CD4-positive, alpha-beta T cell treated with Interleukin-4 for 1 hour (primary cell): ENCODE measurements at regions not wholly inside any gene's neighbourhood (a gene's known extent, or its start where the extent isn't known, plus 50 kb on each side); places are given as distances from the start of the nearest gene placed in this dataset.

Source experiments
- DNase-seq, 2 donors: peaks; one replicate each; pipeline ENCODE4 v3.0.0-alpha.2; 2020 to 2022

DNA sequence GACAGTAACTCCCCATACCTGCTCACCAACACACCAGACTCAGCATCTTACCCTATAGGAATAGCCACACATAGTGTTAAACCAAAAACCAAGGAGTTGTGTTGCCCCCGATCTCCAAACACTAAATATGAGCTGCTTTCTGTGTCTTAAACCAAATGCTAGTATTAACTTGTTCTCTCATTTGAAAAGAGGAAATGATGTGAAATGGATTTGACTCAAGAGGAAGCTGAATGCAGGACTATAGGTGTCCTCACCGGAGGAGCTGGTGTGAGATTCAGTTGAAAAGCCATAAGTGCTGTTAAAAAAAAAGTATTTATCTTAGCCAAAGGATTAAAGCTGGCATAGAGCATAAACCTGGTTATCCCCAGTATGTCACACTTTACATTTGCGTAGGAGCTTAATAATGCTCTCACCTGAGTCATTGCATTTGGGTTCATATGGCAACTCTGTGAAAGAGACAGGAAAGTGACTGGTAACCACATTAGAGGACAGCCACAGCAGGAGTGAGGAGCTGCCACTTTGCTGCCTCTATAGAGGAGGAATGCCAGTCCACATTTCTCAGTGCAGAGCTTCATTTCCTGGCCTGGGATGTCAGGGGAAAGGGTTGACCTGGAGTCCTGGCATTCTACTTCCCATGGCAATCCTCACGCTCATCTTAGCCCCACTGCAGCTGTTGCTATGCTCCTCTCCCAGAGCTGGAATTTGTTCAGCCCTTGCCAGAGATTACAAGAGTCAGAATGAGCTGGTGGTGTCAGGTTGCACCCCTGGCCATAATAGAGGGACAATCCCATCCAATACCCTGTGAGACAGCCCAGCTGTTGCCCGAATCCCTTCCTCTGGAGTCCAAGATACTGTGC is 143.3 kb upstream of the ANKFN1 start:
- DNase-seq = no peak

DNA sequence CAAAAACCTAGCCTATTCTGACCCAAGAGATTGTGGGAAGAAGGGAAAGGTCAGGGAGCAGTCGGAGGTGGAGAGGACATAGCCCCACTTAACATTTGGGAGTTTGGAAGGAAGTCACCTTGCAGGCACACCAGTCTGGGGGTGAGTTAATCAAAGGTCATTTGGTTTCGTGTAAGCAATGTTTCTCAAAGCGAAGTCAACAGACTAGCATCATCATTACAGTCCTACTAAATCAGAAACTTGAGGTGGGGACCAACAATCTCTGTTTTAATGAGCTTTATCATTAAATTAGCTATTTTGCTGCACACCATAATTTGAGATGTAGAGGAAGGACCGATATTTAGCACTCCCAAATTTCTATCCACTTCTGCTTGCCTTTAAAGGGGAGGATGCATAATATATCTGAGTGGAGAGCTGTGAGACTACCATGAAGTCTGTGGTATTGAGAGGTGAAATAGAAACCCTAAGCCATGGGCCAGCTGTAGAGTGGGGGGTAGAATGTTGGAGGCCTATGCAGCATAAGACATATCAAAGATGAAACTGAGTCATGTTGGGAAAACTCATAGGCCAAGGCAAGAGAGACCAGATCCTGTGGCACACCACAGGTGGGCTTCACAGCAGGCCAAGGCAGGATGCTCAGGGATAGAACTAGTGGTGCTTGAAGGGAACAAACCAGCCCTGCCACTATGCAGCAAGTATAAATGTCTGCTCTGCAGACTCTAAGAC is 141.7 kb upstream of the ANKFN1 start:
- no peak for DNase-seq

GRCh38 chr17:56018211-56018610 is 135.1 kb upstream of the ANKFN1 start:
- DNase-seq = no peak

DNA sequence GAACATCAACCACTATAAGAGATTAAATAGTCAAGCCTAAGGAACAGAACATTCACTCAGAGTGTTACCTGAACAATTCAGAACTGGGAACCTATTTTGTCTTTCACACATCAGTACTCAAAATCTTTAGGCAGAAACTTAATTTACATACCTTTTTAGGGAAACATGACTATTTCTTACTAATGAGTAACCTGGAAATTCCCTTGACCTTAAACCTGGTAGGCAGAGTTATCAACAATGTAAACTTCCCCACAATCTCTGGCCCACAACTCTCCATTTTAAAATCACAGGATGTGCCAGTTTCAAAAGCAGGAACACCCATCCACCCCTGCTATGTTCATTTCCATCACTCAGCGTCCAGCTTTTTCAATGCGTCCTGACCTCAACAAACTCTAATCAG is 132.9 kb upstream of the ANKFN1 start:
- no peak for DNase-seq

GRCh38 chr17:56021681-56022190 is 131.5 kb upstream of the ANKFN1 start:
- no peak for DNase-seq

GRCh38 chr17:56023851-56024250 is 129.4 kb upstream of the ANKFN1 start:
- DNase-seq = no peak

DNA sequence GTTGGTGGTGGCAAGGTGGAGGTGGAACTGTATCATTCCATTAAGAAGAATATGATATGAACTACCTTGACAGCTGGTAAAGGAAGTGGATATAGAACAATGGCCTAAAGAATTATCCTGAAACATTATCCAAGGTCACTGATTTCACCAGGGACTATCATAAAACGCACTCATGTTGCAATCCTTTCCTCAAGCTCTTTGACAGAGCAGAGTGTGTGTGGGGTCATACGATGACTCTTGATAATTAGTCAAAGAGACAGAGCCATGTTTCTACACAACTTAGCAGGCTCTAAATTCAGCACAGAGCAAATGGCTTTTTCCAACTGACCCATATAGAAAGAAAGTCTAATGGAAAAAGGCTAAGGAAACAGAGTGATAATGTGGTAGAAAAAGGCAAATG is 126.4 kb upstream of the ANKFN1 start:
- DNase-seq = no peak

DNA sequence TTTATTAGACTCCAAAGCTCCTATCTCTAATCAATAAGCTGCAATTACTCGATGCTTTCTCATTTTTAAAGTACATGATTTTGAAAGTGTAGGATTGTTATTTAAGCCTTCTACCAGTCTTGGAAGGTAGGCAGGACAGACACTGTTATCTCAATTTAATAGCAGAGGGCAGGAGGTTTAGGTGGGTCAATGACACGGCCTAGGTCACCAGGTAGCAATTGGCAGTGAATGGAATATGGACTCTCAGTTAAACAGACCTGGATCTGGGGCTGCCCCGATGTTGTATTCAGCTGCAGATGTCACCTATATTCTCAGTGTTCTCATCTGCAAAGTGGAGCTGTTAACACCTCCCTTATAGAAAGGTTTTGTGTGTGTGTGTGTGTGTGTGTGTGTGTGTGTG is 124.4 kb upstream of the ANKFN1 start:
- no peak for DNase-seq

DNA sequence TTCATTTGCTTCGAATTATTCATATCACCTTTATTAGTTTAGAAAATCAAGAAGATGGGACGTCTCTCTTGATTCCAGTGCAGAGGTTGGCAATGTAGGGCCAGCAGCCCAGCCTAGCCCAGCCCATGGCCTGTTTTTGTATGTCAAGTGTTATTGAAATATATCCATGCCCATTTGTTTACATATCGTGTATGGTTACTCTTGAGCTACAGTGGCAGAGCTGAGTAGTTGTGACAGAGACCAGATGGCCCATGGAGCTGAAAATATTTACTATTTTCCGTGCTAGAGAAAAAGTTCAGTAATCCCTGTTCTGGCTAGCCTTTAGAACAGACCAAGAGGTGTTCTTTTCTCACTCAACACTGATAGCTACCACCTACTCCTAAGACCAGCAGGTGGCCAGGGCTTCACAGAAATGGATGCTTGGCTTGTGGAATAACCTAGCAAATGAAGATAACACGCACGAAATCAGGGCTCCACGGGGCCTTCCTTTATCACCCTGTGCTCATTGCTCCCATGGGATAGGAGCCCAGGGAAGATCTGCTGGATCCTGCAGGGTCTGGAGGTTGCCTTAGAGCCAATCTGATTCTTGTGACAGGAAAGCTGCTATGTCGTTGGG is 123.2 kb upstream of the ANKFN1 start:
- no peak for DNase-seq

DNA sequence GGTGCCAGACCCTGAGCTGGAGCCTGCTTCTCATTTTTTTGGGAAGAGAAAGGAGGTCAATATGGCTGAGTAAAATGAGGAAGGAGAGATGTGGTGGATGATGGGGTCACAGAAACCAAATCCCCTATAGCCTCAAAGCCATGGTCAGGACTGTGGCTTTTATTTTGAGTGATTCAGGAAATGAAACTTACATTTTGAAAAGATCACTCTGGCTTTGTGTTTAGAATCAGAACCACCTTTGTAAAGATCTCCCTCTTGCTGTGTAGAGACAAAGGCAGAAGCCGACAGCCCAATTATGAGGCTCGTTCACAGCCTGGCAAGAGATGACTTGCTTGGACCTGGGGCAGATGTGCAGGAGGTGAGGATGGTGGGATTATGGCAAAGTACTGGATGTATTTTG is 121.6 kb upstream of the ANKFN1 start:
- DNase-seq = no peak

DNA sequence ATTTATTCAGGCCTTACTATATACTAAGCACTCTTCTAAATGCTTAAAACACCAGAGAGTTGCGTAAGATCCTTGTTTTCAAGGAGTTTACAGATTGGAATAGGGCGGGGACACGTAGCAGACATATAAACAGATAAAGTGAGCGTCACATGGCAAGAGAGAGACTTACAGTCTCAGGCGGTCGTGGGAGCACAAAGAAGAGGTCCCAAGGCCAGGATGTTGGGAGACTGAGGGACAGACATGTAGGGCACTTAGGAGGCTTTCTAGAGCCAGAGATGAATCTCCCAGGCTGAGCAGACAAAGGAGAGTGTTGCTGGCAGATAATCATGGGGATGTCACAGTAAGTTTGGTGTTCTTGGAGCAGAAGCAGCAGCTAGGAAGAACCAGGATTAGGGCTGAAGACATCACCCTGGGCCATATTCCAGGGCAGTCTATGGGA is 119.1 kb upstream of the ANKFN1 start:
- no peak for DNase-seq

- no peak for DNase-seq
These were observed 115.1 kb upstream of the ANKFN1 start for GRCh38 chr17:56038131-56038530.

GRCh38 chr17:56045872-56046271 is 107.4 kb upstream of the ANKFN1 start:
- no peak for DNase-seq

- DNase-seq = no peak
These were observed 105.9 kb upstream of the ANKFN1 start for GRCh38 chr17:56047331-56047730.

DNA sequence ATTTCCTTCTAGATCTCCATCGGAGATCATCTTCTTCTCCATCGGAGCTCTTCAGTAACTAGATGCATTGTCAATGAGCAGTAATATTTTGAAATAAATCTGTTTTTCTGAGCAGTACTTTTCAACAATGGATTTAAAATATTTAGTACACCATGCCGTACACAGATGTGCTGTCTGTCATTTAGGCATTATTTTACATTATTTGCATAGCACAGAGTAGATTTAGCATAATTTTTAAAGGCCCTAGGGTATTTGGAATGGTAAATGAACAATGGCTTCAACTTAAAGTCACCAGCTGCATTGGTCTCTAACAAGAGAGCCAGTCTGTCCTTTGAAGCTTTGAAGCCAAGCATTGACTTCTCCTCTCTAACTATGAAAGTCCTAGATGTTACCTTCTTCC is 95.4 kb upstream of the ANKFN1 start:
- DNase-seq = no peak

GRCh38 chr17:56064506-56064905 is 88.8 kb upstream of the ANKFN1 start:
- no peak for DNase-seq

DNA sequence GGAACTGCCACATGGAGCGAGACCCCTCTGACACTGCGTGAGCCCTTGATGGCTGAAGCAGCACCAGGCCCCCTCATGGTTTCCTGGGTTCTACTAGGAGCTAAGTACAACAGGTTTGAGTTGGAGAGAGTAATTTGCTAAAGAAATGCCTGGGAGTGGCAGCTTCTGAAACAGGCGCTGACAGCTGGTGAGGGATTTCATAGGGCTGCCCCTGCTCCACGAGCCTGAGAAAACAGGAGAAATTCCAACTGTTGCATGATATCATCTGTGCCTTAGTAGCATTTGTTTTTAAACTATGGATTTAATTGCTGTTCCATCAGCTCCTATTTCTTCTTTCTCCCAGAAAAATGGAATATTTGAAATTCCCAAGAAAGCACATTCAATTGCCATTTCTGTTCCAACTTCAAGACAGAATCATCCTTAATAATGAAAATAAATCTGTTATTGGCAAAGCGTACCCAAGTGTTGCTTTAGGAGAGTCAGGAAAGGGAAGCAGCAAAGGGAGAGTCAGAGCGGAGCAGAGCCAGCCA is 78.8 kb upstream of the ANKFN1 start:
- DNase-seq = no peak

GRCh38 chr17:56076980-56077379 is 76.3 kb upstream of the ANKFN1 start:
- no peak for DNase-seq

GRCh38 chr17:56083475-56083874 is 69.8 kb upstream of the ANKFN1 start:
- no peak for DNase-seq

DNA sequence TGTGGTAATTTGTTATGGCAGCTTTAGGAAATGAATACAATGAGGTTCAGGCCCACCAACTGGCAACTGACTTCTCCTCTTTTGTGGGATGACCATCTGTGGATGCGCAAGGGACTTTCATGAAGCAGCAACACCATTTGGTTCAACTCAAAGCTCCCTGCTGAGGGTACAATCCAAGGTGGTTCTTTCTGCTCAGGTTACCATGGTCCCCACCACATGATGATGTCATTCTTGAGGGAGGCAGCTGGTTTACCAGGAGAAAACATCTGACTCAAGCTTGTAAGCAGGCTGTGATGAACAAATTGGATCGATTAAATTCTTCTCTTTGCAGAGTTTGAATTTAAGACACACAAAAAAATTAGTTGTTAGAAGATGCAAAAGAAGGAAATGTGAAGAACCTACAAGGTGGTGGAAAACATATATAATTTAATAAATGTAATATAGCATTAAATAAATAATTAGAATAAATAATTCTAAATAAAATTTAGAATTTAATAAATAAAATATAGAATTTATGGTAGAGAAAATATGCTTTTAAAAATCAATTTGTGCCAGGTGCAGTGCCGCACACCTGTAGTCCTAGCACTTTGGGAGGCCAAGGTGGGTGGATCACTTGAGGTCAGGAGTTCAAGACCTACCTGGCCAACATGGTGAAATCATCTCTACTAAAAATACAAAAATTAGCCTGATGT is 67.6 kb upstream of the ANKFN1 start:
- no peak for DNase-seq

DNA sequence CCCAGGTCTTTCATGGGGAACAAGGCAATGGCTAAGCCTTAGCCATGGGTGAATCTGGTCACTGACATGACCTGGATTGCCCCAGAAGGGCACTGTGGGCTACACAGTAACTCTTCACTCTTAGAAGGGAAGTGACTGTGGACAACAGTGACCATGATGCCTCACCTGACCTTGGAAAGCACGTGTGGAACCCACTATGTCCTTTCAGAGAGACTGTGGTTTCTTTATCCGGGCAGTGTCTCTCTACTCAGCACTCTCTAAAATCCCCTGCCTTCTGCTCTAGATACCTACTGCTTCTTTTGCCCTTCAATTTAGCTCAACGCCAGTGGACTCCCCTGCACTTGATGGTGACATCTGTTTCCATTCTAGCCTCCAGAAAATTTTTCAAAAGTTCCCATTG is 66.1 kb upstream of the ANKFN1 start:
- no peak for DNase-seq

GRCh38 chr17:56096026-56096810 is 57.1 kb upstream of the ANKFN1 start:
- DNase-seq = no peak
